OCI-LY1 (cell line): ENCODE measurements at regions not wholly inside any gene's neighbourhood (a gene's known extent, or its start where the extent isn't known, plus 50 kb on each side); places are given as distances from the start of the nearest gene placed in this dataset.

ENCODE experiments used
- CTCF ChIP-seq: fragments of 200-600 bp; sonication (generic), shearing (Covaris generic); IDR thresholded peaks from 2 replicates; pipeline ENCODE4 v1.5.1; 2017; ENCODE audit warnings: mild to moderate bottlenecking, antibody characterized with exemption, low read length, moderate library complexity, mixed read lengths
- EZH2 ChIP-seq: fragments of 200-600 bp; sonication (generic), shearing (Covaris generic); IDR thresholded peaks from 2 replicates; pipeline ENCODE4 v1.8.0; 2017; ENCODE audit warnings: borderline replicate concordance, mixed run types, mild to moderate bottlenecking, antibody characterized with exemption, low read length, moderate library complexity, mixed read lengths

GRCh38 chr3:30467596-30468238 lies 138.7 kb upstream of the TGFBR2 start:
- TF ChIP-seq CTCF (no peak), EZH2 (no peak)
